HG02763 (cell line): ENCODE measurements at regions not wholly inside any gene's neighbourhood (a gene's known extent, or its start where the extent isn't known, plus 50 kb on each side); places are given as distances from the start of the nearest gene placed in this dataset.

Experiments
- ATAC-seq: cut with Tn5 transposase; IDR thresholded peaks from one replicate; pipeline ENCODE4 v1.9.1; 2021; ENCODE audit warnings: mild to moderate bottlenecking, moderate library complexity; ENCODE audit not compliant: unreplicated experiment

- no peak for ATAC-seq
Measured at GRCh38 chr11:119523539-119524157, 100.7 kb upstream of the THY1 start.

DNA sequence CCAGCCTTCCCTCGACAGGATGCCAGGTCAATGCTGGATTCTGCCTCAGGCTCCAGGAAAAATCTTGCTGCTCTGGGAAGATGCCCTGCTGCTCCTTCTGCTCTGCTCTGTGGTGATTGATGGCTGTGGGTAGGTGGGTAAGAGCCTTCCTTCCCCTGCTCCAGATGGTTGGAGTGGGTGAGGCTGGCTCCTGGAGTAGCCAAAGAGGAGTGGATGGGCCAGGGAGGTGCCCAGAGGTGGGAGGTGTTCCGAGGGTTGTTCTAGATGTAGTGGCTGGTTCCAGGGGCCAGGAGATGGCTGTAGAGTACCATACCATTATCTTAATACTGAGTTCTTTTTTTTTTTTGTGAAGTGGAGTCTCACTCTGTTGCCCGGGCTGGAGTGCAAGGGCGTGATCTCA lies 99.6 kb upstream of the THY1 start:
- no peak for ATAC-seq

DNA sequence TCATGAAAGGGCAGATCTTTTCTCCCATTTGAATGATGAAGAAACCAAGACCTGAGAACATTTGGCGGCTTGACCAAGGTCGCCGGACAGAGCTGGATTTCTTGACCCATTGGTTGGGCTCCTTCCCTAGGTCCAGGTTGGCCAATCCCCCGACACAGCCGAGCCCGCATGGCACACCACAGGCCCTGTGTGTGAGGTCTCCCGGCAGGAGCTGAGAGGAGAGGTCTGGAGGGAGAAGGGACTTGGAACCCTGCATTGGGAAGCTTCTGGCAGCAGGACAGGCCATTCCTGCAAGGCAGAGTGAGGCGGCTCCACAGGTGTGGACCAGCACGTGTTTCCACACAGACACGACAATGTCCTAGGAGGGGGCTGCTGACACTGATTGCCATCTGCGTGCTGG lies 98.6 kb upstream of the THY1 start:
- ATAC-seq: no peak

DNA sequence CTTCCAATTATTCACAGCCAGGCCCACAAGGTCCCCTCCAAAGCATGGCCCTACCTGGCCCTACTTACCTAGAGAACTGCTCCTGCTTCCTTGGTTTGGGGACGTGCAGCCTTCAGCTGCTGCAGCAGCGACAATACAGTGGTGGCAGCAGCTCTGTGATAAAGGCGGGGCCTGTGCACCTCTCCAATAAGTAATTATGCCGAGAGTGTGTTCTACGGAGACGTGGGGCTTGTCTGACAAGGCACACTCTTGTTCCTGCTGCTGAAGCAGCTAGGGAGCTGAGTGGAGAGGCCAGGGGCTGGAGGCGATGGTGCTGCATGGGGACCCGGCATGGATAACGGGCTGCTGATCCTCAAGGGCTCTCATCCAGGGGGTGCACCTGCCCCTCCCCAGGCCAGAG lies 98.0 kb upstream of the THY1 start:
- no peak for ATAC-seq

DNA sequence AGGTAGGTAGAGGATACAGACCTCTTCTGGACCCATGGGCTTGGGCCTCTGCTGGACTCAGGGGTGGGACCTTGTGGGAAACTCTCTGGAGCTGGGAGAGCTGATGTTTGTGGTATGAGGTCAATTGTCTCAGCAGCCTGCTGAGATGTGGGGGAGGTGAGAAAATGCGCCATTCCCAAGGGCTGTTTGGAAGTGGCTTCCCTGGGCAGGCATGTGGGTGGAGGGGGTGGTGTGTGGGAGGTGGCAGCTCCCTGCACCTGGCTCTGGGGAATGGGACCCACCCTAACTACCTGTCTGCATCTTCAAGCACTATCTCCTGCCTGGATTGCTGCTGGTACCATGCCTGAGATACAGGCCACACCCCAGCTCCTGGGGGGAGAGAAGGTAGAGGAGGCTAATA lies 97.4 kb upstream of the THY1 start:
- no peak for ATAC-seq

DNA sequence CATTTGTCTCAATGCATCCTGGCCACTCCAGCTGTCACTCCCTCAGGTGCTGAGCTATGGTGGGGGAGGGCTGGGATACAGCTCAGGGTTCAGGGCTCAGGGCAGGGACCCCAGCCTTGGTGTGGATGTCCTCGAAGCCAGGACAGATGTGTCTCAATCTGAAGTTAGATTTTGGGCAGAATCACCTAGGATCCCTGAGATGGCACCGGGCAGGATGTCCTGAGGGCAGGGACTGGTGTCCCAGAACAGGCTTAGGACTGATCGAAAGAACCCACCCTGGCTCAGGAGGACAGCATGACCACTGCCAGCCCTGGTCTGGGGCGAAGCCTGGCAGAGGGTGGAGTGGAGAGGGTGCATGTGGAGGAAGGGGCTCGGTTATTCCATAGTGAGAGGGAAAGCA lies 96.8 kb upstream of the THY1 start:
- no peak for ATAC-seq

DNA sequence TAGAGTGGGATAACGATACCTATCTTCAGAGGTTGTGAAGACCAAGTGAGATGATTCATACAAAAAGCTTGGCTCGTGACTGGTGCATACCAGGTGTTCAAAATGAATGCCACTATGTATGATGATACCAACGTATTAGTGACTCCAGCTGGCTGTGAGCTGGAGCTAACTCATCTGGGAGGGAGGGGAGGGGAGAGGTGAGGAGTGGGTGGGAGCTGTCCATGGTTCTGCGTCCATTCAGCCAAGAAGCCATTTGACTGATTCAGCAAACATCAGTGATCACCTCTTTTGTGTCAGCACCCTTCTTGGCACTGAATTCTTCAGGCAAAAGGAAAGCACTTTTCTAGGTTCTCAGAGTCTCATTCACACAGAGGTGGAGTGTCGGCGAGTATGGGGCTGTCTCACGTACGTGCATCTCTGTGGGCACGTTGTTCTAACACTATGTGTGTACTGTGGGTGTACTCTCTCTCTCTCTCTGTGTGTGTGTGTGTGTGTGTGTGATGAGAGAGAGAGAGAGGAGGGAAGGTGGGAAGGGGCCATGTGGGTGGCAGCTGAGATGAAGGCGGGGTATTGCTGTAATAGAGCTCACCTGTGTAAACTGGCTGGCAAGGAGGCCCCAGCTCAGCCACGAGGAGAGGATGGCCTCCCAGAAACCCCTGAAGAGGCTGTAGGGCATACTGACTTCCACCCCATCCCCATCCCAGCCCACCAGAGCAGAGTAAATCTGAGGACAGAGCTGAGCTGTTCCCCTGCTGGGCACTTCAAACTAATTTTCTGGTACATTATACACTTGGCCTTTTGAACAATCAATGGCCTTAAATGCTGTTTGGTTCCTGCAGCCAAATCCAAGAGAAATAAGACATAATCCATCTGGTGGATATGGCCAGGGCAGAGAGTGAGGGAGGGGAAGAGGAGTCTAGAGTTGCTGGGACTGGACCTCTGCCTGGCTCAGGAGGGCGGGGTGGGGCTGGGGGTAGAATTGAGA lies 96.1 kb upstream of the THY1 start:
- ATAC-seq: no peak

DNA sequence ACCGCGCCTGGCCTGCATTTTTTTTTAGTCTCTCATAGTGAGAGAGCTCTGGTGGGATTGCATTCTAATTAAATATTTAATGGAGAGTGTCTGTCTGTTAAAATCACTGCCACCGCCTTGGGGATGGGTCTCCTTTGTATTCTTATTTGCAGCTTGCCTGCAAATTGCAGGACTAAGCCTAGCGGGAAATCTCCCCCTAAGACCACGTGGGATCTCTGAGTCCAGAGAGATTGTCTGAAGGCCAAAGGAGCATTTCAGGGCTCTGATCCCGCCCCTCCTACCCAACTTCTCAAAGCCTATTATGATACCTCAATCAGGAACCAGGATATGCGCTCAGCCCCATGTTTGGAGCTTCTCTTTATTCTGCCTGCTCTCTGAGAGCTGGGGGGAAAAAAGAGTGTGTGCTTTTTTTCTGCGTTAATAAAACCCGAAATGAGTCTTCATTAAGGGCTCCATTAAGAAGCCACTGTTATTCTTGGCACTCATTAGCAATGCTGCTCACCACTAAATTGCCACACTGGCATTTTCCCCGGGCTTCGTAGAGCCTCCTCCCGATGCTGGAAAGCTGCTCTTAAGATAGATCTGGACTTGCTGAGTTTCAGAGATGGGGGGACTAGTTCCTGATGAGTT lies 92.9 kb upstream of the THY1 start:
- ATAC-seq: no peak

GRCh38 chr11:119513806-119514170 lies 90.8 kb upstream of the THY1 start:
- no peak for ATAC-seq

DNA sequence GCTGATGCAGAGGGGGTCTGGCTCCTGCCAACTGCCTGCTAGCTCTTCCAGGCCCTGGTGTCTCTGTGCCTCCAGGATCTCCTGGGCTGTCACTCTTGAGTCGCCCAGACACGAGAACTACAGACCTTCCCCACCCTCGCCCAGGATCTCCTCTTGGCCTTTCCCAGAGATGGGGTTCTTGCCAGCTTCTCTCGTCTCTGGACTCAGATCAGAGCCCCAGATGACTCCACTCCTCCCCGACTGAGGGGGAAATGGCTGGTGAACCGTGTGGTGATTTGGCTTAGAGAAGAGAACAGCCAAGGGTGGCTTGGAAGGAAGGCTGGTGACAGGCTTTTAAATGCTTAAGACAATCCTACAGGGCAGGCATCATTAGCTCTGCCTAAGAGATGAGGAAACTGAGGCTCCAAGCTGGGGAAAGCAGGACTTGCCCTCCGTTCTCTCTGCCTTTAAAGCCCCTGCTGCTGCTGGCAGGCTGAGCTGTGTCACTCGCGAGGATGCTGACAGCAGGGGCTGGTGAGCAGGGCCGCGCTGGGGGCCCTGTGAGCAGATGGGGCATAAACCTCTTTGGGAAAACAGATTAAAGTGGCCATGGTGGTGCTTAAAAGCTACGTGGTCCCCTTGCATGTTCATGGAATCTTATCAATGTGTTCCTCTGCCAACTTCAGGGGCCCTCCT lies 90.3 kb upstream of the THY1 start:
- no peak for ATAC-seq

DNA sequence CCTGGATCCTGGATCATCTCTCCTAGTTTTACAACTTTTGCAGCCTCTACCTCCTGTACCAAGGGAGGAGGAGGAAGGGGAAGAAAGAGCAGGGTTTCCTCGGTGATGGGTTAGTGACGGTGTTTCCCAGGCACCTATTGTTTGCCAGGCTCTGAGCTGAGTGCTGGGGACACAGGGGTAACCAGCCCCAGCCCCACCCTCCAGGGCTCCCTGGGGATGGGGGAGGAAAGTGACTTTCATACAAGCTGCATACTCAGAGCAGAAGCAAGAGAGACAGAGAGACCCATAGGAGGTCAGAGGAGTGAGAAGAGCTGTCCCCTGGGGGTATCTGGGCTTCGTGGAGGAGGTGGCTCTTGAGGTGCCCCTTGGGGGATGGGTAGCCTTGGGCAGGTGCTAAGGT lies 89.4 kb upstream of the THY1 start:
- ATAC-seq: no peak

- ATAC-seq: no peak
Measured at GRCh38 chr11:119511614-119512306, 88.8 kb upstream of the THY1 start.

DNA sequence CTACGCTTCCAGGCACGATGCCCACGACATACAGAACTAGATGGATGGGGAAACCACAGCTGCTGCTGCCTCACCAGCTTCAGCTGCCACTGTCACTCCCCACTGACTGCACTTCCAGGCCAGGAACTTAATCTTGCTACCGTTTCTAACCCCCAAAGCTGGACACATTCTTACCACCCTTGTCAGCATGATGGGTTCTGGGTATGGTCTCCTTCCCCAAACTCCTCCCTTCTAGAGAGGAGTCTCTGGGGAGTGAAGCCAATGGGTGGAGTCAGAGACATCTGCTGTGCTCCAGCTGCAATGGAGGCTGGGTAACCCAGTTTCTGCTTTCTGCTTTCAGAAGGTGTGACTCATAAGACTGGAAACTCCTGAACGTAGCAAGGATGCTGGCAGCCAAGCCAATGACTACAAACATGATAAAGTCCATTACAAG lies 87.0 kb upstream of the THY1 start:
- ATAC-seq: peak; percentile 64

- no peak for ATAC-seq
Measured at GRCh38 chr11:119509282-119509841, 86.4 kb upstream of the THY1 start.

GRCh38 chr11:119506436-119506835 lies 83.5 kb upstream of the THY1 start:
- no peak for ATAC-seq

DNA sequence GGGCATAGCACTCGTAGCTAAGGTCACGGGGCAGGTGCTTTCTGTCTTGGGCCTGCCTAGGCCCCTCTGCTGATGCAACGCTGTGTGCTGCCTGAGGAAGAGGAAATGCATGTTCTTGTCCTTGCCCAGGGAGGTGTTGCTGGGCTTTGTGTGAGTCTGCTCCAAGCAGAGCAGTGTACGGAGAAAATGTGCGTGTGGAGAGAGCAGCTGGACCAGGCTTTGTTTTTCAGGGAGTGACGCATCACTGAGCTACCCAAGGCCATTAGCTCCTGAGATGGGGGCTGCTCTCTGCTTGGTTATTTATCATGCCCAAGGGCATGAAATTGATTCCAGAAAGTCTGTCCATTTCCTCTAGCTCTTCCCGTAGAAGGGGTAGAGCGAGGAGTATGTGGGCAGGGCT lies 82.9 kb upstream of the THY1 start:
- ATAC-seq: no peak

GRCh38 chr11:119505071-119505470 lies 82.1 kb upstream of the THY1 start:
- ATAC-seq: no peak

DNA sequence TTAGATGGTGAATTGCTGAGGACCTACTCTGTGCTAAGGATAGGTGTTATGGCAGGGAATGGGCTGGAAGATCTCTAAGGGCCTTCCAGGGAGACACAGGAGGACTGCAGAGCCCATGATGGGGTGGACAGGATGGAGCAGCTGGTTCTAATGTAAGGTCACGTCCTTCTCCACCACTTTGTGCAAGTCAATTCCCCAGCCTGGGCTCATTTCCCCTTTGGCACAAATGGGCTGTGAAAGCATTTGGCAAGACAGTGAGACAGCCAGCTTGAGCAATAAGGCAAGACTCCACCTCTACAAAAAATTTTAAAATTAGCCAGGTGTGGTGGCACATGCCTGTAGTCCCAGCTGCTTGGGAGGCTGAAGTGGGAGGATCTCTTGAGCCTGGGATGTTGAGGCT lies 81.4 kb upstream of the THY1 start:
- ATAC-seq: no peak

- no peak for ATAC-seq
Measured at GRCh38 chr11:119501777-119502405, 78.9 kb upstream of the THY1 start.

- no peak for ATAC-seq
Measured at GRCh38 chr11:119497717-119498116, 74.7 kb upstream of the THY1 start.
